ENCODE measurements at regions not wholly inside any gene's neighbourhood (a gene's known extent, or its start where the extent isn't known, plus 50 kb on each side); places are given as distances from the start of the nearest gene placed in this dataset.

GRCh38 chr3:180836766-180837165, 75.7 kb upstream of the FXR1 start:
- no peaks in the 10 kb centered on the region for H3K9me2 ChIP-seq (replicated peaks; ENCODE audit: low read length)
- BruUV-seq (replicated peaks) = no TSS peak
- ATAC-seq = no peak
- no peaks in the 10 kb centered on the region for H3K36me3 ChIP-seq (ENCODE audit: low read depth, low read length)
- no peak overlapping the region for H3K4me3 ChIP-seq (ENCODE audit: low read length)
- peaks cover 63% of the 10 kb centered on the region for H3K27me3 ChIP-seq (ENCODE audit: low read length)
- no peak overlapping the region for H3K4me2 ChIP-seq (ENCODE audit: low read length)
- POLR2A ChIA-PET (ENCODE audit: unreplicated experiment) = no interaction called here
- intact Hi-C loops (cut with micrococcal nuclease) = no loop called here
- H3K27ac ChIP-seq (ENCODE audit: low read length) = no peak overlapping the region
- no peaks in the 10 kb centered on the region for H3K79me2 ChIP-seq (ENCODE audit: low read length)
- DNase-seq = no peak
- no peaks in the 10 kb centered on the region for H3F3A ChIP-seq (ENCODE audit: low read length, unreplicated experiment)
- no peaks in the 10 kb centered on the region for H4K20me1 ChIP-seq (ENCODE audit: low read length)
- H3K9me3 ChIP-seq (ENCODE audit: low read length) = no peaks in the 10 kb centered on the region
- no peaks in the 10 kb centered on the region for H3K4me1 ChIP-seq (ENCODE audit: insufficient read depth, low read length)
- no peak overlapping the region for H2AFZ ChIP-seq (ENCODE audit: low read length)
- CTCF ChIA-PET = no interaction called here
- H3K9ac ChIP-seq (ENCODE audit: low read length) = no peak overlapping the region
- no peak for TF ChIP-seq CTCF (conservative IDR thresholded peaks at IDR 0.05; ENCODE audit: low read depth, low read length)
- TF ChIP-seq EZH2 (IDR thresholded peaks at IDR 0.05; ENCODE audit: low read length, unreplicated experiment) = no peak
- TF ChIP-seq EZH2phosphoT487 (IDR thresholded peaks at IDR 0.05; ENCODE audit: borderline replicate concordance, low read length) = no peak

- Histone ChIP-seq H3K4me2 (ENCODE audit: low read length) (no peak overlapping the region), H3F3A (ENCODE audit: low read length, unreplicated experiment) (no peaks in the 10 kb centered on the region), H4K20me1 (ENCODE audit: low read length) (no peaks in the 10 kb centered on the region), H3K9me3 (ENCODE audit: low read length) (no peaks in the 10 kb centered on the region), H3K79me2 (ENCODE audit: low read length) (no peaks in the 10 kb centered on the region), H3K9me2 (replicated peaks; ENCODE audit: low read length) (no peaks in the 10 kb centered on the region), H3K4me3 (ENCODE audit: low read length) (no peak overlapping the region), H3K27ac (ENCODE audit: low read length) (no peak overlapping the region), H3K36me3 (ENCODE audit: low read depth, low read length) (no peaks in the 10 kb centered on the region), H3K4me1 (ENCODE audit: insufficient read depth, low read length) (no peaks in the 10 kb centered on the region), H2AFZ (ENCODE audit: low read length) (no peak overlapping the region), H3K9ac (ENCODE audit: low read length) (no peak overlapping the region), H3K27me3 (ENCODE audit: low read length) (peaks cover 42% of the 10 kb centered on the region)
- ChIA-PET POLR2A (ENCODE audit: unreplicated experiment) (interaction anchor here (0.6 kb wide), 1 partner anchor 28 kb away, joined by 4 read pairs; no protein-coding TSS in a partner anchor), CTCF (no interaction called here)
- DNase-seq = no peak
- no TSS peak for BruUV-seq (replicated peaks)
- intact Hi-C loops (cut with micrococcal nuclease) = no loop called here
- no peak for TF ChIP-seq CTCF (conservative IDR thresholded peaks at IDR 0.05; ENCODE audit: low read depth, low read length)
- ATAC-seq = no peak
These were observed 57.6 kb upstream of the FXR1 start for GRCh38 chr3:180854887-180855286.

- H3K27me3 ChIP-seq (ENCODE audit: low read length) = peaks cover 42% of the 10 kb centered on the region
- H2AFZ ChIP-seq (ENCODE audit: low read length) = no peak overlapping the region
- DNase-seq (peak; percentile 29), ATAC-seq (peak; percentile 64)
- intact Hi-C loops (cut with micrococcal nuclease) = no loop called here
- H3K4me3 ChIP-seq (ENCODE audit: low read length) = no peak overlapping the region
- ChIA-PET CTCF (no interaction called here), POLR2A (ENCODE audit: unreplicated experiment) (interaction anchor here (0.6 kb wide), 1 partner anchor 29 kb away, joined by 4 read pairs; no protein-coding TSS in a partner anchor)
- H3K36me3 ChIP-seq (ENCODE audit: low read depth, low read length) = no peaks in the 10 kb centered on the region
- H3K4me2 ChIP-seq (ENCODE audit: low read length) = no peak overlapping the region
- H3K4me1 ChIP-seq (ENCODE audit: insufficient read depth, low read length) = no peaks in the 10 kb centered on the region
- no peaks in the 10 kb centered on the region for H4K20me1 ChIP-seq (ENCODE audit: low read length)
- H3K27ac ChIP-seq (ENCODE audit: low read length) = no peak overlapping the region
- H3F3A ChIP-seq (ENCODE audit: low read length, unreplicated experiment) = no peaks in the 10 kb centered on the region
- H3K9ac ChIP-seq (ENCODE audit: low read length) = no peak overlapping the region
- BruUV-seq (replicated peaks) = no TSS peak
- H3K79me2 ChIP-seq (ENCODE audit: low read length) = no peaks in the 10 kb centered on the region
- no peaks in the 10 kb centered on the region for H3K9me2 ChIP-seq (replicated peaks; ENCODE audit: low read length)
- H3K9me3 ChIP-seq (ENCODE audit: low read length) = no peaks in the 10 kb centered on the region
- no peak for TF ChIP-seq EZH2 (IDR thresholded peaks at IDR 0.05; ENCODE audit: low read length, unreplicated experiment)
- TF ChIP-seq CTCF (conservative IDR thresholded peaks at IDR 0.05; ENCODE audit: low read depth, low read length) = peak; percentile 57
These were observed 57.1 kb upstream of the FXR1 start for GRCh38 chr3:180855364-180855763.
